Activated CD4-positive, alpha-beta T cell treated with anti-CD3 and anti-CD28 coated beads for 1 hour (primary cell): ENCODE measurements at regions not wholly inside any gene's neighbourhood (a gene's known extent, or its start where the extent isn't known, plus 50 kb on each side); places are given as distances from the start of the nearest gene placed in this dataset.

Experiments used
- DNase-seq: peaks from one replicate; pipeline ENCODE4 v3.0.0-alpha.2; 2020

- no peak for DNase-seq
These were observed 991.1 kb downstream of the KCNT2 start for GRCh38 chr1:195617106-195617505.

- no peak for DNase-seq
These were observed 999.4 kb downstream of the KCNT2 start for GRCh38 chr1:195608883-195609282.

- DNase-seq, result no peak
These were observed 1001.8 kb downstream of the KCNT2 start for GRCh38 chr1:195606483-195606882.

- DNase-seq, result no peak
These were observed 1004.0 kb downstream of the KCNT2 start for GRCh38 chr1:195604287-195604686.

GRCh38 chr1:195597891-195598290 is 1010.3 kb downstream of the KCNT2 start:
- DNase-seq, result no peak

GRCh38 chr1:195594773-195595172 is 1013.5 kb downstream of the KCNT2 start:
- DNase-seq, result no peak

- no peak for DNase-seq
These were observed 1013.9 kb downstream of the KCNT2 start for GRCh38 chr1:195594322-195594721.

- no peak for DNase-seq
These were observed 1016.1 kb downstream of the KCNT2 start for GRCh38 chr1:195591917-195592672.

- DNase-seq, result no peak
These were observed 1017.6 kb downstream of the KCNT2 start for GRCh38 chr1:195590649-195591048.

GRCh38 chr1:195584870-195585624 is 1023.2 kb downstream of the KCNT2 start:
- DNase-seq, result no peak

- DNase-seq, result no peak
These were observed 1027.3 kb downstream of the KCNT2 start for GRCh38 chr1:195580988-195581387.

GRCh38 chr1:195577748-195578147 is 1030.5 kb downstream of the KCNT2 start:
- DNase-seq, result no peak

- DNase-seq, result no peak
These were observed 1031.6 kb downstream of the KCNT2 start for GRCh38 chr1:195576641-195577040.

GRCh38 chr1:195574511-195574910 is 1033.7 kb downstream of the KCNT2 start:
- no peak for DNase-seq

- no peak for DNase-seq
These were observed 1038.3 kb downstream of the KCNT2 start for GRCh38 chr1:195569934-195570333.

- no peak for DNase-seq
These were observed 1039.9 kb downstream of the KCNT2 start for GRCh38 chr1:195568389-195568788.

GRCh38 chr1:195562074-195562473 is 1046.2 kb downstream of the KCNT2 start:
- no peak for DNase-seq

GRCh38 chr1:195550071-195550862 is 1058.0 kb downstream of the KCNT2 start:
- DNase-seq, result no peak

- no peak for DNase-seq
These were observed 1077.3 kb downstream of the KCNT2 start for GRCh38 chr1:195530961-195531360.

GRCh38 chr1:195529881-195530280 is 1078.4 kb downstream of the KCNT2 start:
- no peak for DNase-seq

GRCh38 chr1:195520757-195521156 is 1087.5 kb downstream of the KCNT2 start:
- DNase-seq, result no peak

GRCh38 chr1:195516036-195516435 is 1092.2 kb downstream of the KCNT2 start:
- DNase-seq, result no peak

GRCh38 chr1:195511501-195511900 is 1096.7 kb downstream of the KCNT2 start:
- DNase-seq, result no peak

- DNase-seq, result no peak
These were observed 1107.1 kb downstream of the KCNT2 start for GRCh38 chr1:195501118-195501517.
